C4-2B (cell line): ENCODE measurements at regions not wholly inside any gene's neighbourhood (a gene's known extent, or its start where the extent isn't known, plus 50 kb on each side); places are given as distances from the start of the nearest gene placed in this dataset.

Source experiments
- H3K27ac ChIP-seq: fragments of 450-650 bp; 2 replicates; pipeline ENCODE4 v1.5.1; 2017
- ZFX ChIP-seq: fragments of 450-650 bp; IDR thresholded peaks from 2 replicates; pipeline ENCODE4 v1.6.1; 2017
- TF ChIP-seq, protein P1 (sequence below): fragments of 450-650 bp; conservative IDR thresholded peaks from 2 replicates; pipeline ENCODE4 v1.5.1; 2017; ENCODE audit warnings: mild to moderate bottlenecking

DNA sequence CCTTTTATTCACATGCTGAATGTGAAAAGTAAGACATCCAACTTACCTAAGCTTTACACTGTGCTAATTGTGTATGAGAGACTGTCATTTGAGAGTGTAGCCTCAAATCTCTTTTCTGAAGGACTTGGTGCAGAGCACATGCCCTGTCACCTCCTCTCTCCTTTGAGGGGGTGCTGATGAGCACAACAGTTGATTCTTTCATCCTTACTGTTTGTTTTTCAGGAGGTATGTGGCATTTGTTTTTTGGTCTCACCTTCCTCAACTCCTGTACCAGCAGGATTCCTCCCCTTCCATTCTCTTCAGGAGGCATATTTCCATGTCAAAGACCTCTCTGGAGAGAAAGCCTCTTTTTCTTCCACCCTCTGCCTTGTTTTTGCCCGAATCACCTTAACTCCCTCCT is 252.6 kb upstream of the CITED2 start:
- no peak overlapping the region for H3K27ac ChIP-seq
- TF ChIP-seq, protein P1, sequence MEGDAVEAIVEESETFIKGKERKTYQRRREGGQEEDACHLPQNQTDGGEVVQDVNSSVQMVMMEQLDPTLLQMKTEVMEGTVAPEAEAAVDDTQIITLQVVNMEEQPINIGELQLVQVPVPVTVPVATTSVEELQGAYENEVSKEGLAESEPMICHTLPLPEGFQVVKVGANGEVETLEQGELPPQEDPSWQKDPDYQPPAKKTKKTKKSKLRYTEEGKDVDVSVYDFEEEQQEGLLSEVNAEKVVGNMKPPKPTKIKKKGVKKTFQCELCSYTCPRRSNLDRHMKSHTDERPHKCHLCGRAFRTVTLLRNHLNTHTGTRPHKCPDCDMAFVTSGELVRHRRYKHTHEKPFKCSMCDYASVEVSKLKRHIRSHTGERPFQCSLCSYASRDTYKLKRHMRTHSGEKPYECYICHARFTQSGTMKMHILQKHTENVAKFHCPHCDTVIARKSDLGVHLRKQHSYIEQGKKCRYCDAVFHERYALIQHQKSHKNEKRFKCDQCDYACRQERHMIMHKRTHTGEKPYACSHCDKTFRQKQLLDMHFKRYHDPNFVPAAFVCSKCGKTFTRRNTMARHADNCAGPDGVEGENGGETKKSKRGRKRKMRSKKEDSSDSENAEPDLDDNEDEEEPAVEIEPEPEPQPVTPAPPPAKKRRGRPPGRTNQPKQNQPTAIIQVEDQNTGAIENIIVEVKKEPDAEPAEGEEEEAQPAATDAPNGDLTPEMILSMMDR: no peak
- TF ChIP-seq ZFX: no peak

DNA sequence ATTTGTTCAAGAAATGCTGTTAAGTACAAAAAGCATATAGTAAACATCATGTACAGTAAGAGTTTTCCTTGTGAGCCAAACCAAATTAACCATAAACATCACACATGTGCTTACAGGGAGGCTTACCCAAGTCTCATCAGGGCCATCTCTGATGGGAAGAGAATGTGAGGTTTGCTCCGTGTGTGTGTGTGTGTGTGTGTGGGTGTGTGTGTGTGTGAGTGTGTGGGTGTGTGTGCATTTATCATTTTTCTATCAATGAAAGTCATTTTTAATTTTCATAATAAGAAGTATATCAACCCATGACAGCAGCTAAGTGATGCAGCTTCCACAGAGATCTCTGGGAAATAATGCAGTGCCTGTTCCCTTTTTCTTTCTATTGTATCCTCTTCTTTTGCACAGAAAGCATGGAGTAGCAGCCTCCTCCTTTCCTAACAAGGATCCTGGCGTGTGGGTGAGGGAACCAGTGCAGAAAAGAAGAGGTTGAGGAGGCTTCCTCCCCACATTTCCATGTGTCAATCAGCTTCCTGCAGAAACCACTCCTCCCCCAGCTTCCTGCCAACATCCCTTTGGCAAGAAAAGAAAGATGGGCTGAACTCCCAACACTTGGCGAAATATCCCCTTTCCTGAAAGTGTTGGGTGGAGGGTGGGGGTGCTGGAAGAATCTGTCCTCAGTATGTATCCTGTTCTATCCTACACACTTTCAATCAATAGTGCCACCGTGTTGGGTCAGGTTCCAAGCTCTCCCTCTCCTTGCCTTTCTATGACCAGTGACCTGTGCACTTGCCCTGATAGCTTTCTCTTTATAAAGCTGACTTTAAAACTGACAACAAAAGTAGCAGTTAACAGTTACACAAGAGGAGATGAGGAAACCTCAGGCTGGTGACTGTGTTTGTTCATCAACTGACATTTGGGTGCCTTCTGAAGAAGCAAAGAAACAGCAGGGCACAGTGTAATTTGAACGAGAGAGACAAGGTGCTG is 251.8 kb upstream of the CITED2 start:
- H3K27ac ChIP-seq: no peak overlapping the region
- TF ChIP-seq, protein P1: no peak
- TF ChIP-seq ZFX: no peak

DNA sequence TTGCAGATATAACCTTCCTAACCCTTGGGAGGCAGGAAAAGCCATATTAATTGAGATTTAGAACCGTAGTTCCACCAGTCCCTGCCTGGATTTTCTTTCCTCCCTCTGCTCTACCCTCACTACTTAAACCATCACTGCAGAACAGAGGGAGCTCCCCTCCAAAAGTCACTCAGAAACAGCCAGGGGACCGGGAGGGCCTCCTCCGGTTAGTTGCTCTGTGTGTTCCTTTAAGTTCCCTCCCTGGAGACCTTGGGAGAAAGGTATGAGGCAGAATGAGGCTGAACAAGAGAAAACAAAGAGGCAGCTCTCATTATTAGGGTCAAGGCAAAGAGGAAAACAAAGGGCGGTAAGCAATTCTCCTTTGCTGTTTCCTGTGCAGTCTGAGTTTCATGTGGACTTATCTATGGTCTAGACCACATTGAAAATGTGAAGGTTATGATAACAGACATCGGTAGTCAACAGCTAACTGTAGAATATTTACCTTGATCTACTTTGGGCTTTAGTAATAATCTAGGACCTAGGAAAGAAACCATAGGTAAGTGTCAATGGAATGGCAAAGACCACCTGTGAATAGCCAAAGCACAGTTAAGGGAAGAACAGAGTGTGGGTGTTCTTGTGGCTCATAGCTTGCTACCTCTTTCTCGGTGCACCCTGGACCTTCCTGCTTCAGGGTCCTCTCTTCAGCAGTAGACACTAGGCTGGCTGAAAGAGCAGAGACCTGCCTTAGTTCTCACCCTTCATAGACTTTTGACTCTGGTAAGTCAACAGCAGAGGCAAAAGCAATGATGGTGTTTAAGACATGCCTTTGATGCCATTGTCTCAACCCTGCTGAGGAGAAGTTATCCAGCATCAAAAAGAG is 250.9 kb upstream of the CITED2 start:
- no peak for TF ChIP-seq ZFX
- TF ChIP-seq, protein P1: no peak
- H3K27ac ChIP-seq: no peak overlapping the region

DNA sequence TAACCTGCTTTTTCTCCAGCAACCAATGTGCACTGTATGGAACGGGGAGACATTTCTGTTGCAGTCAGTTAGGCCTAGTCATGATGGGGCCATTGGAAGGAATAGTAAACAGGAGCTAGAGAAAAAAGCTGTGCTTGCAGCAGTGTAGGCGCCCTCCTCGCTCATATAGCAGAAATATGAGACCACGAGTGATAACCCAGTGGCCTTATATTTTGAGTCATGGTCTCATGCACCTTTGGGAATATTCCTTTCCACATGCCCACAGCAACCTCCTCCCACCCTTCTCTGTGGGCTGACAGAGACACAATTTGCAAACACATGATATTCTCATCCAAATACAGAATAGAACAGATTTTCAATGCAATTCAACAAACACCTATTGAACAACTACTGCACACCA is 248.9 kb upstream of the CITED2 start:
- H3K27ac ChIP-seq: no peak overlapping the region
- TF ChIP-seq, protein P1: no peak
- no peak for TF ChIP-seq ZFX

DNA sequence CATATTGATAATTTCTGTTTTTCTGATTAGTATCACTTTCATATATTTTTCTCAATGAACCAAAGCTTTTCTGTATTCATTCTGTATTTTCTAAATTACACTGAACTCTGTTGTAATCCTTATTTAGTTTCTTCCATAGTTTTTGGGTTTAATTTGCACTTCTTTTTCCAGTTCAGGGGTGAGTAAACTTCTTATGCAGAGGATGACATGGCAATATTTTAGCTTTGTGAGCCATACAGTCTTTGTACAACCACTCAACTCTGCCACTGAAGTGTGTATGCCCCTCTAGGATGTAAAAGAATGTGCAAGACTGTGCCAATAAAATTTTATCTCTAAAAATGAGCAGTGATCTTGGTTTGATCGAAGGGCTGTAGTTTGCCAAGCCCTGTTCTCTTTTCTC is 239.0 kb upstream of the CITED2 start:
- H3K27ac ChIP-seq: no peak overlapping the region
- TF ChIP-seq ZFX: no peak
- TF ChIP-seq, protein P1: no peak

DNA sequence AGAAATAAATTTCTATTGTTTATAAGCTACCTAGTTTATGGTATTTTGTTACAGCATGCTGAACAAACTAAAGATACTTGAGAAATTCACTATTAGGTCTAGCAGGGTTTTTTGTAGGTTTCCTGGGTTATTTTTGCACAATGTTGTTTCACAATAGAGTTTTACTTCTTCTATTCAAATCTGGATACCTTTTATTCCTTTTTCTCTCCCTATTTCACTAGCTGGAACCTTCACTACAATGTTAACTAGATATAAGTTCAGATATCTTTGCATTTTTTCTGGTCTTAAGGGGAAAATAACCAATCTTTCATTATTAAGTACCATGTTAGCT is 237.7 kb upstream of the CITED2 start:
- no peak for TF ChIP-seq ZFX
- TF ChIP-seq, protein P1: no peak
- no peak overlapping the region for H3K27ac ChIP-seq
